Activated T-helper 9 cell treated with anti-CD3 and anti-CD28 coated beads, Interleukin-2, amount 50 U/mL, for 16 hours (primary cell): ENCODE measurements at regions not wholly inside any gene's neighbourhood (a gene's known extent, or its start where the extent isn't known, plus 50 kb on each side); places are given as distances from the start of the nearest gene placed in this dataset.

Experiments used
- DNase-seq: peaks from one replicate; pipeline ENCODE4 v3.0.0-alpha.2; 2020; ENCODE audit warnings: low read depth

DNA sequence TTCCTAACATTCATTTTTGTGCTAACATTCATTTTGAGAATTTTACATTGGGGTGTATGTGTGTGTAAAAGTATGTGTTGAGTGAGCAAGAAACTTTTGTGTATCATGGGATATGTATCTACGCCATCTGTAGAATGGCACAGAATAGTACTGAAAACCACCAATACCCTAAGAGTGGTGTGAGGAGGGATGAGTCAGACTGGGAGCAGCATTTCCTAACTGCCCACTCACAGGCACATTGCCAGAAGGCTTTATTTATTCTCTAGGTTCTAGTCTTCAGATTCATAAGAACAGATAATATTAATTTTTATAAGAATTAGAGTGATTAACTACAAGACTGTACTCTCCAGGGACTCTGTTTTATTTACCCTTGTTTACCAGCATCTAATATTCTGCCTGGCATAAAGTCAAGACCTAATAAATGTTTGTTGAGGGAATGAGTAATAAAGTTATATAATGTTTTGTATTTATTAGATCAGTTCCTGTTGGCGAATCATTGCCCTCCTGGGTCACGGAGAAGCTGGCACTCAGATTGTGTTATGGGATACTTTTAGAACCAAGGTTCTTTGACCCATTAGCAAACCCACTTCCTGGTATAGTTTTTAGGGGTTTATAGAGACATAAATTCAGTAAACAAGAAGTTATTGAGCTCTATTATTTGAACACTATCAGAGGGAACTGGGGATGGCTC, 159.1 kb upstream of the PPP2R2B start:
- DNase-seq = no peak

DNA sequence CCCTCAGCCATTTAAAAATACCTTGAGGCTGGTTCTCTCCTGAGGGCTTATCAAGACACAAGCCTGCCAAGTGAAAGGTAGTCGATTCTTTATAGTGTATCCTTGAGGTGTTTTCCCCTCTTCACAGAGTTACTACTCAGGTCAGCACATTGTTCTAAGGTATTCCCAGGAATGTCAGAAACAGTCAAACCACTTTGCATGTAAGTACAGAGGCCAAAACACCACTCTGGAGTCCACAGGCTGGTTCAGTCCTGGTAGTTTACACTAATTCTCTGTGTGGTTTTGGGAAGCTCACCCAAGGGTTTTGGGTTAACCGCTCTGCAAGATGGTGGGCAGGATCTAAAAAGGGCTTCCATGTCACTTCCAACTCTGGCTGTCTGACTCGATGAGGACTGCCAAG, 162.3 kb upstream of the PPP2R2B start:
- no peak for DNase-seq

DNA sequence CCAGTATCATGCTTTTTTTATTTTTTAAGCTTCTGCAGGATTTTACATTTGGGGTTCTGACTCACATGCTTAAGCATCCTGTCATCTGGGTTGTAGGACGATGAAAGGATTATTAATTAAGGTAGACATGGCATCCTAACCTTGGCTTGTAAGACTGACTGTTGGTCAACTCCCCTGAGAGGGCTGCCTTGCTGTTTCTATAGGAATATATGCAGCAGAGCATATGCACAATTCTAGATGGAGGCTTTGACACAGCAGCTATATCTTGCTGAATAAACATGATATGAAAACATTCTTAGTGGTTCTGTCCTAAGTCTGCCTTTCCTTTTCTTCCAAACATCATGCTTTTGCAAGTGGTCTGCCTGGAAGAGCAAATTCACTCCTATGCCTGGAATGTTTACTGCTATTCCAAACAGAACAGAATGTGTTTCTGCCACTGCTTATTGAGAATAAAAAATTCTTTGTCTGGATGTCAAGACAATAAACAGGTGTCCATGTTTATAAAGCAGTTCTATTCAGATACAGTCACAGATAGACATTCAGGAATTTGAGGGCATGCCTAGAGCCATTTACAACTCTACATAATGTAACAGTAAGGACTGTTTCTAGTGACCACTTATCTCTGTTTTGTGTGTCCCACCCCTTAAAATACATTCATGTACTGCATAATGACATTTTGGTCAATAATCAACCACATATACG, 166.2 kb upstream of the PPP2R2B start:
- DNase-seq = no peak

DNA sequence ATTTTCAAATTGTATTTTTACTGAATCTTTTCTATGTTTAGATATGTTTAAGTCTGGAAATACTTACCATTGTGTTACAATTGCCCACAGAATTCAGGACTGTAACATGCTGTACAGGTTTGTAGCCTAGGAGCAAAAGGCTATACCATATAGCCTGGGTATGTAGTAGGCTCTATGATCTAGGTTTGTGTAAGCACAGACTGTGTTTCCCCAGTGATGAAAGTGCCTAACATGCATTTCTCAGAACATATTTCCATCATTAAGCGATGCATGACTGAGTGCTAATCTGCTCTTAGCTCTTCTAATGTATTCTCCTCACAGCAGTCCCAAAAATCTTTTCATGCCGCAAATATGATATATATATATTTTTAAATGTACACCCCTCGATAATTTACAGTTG, 166.7 kb upstream of the PPP2R2B start:
- no peak for DNase-seq

DNA sequence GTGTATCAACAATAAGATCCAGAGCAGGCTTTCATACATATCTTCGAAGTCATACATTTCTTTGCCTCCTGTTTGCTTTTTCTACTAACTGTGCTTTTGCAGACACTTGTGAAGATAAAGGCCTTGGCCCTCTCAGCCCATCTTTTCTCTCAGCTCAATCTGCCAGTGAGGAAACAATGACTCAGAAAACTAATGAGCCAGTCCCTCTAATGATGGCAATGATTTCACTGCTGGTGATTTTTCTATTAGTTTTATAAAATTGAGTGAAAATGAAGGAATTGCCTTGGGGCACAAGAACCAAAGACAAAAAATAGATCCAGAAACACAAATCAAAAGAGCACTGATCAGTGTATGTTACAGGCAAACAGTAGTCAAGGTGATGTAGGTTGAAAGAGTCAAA, 167.7 kb upstream of the PPP2R2B start:
- DNase-seq = no peak

DNA sequence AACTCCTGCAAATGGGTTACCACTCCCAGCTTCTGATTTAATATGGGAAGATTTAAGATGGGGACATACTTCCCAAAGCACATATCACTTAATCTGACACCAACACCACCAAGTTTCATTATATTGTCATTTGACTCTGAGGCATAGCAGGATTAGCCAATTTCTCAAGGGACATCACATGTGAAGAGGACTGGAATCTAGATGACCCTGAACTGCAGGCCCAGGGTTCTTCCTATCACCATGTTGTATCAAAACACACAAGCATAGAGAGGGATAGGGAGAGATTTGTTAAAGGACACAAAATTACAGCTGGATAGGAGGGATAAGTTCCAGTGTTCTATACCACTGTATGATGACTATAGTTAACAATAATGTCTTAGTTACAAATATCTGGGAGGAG, 168.3 kb upstream of the PPP2R2B start:
- DNase-seq = no peak

DNA sequence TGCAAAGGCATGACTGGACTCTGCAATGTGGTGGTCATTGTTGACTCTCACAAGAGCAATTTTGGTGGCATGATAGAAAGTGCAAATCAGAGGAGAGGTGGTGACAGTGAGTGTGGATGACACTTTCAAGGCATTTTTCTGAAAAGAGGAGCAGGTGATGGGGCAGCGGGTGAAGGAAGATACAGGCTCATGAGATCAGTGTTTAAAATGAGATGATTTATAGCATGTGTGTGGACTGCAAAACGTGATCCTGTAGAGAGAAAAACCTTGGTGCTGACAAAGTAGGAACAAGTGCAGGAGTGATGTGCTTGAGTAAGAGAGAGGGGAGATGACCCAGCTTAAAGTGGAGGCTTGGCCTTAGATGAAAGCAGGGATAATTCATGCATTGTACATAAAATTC, 171.2 kb upstream of the PPP2R2B start:
- DNase-seq = no peak

DNA sequence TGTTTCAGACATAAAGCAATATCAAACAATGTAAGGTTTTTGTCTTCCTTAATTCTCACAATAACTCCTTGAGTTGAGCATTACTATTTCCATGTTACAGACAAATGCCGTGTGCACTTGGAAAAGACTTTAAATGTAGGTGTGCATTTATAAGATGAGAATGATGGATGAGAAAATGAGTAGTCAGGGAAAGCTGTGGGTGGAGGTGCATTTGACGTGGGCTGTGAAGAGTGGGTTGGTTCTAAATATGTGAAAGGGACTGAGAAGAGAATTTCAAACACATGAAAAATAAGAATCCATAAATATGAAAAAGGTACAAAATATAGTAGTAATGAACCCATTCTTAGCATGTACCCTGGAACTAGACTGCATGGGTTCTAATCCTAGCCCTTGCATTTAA, 171.6 kb upstream of the PPP2R2B start:
- DNase-seq = no peak

DNA sequence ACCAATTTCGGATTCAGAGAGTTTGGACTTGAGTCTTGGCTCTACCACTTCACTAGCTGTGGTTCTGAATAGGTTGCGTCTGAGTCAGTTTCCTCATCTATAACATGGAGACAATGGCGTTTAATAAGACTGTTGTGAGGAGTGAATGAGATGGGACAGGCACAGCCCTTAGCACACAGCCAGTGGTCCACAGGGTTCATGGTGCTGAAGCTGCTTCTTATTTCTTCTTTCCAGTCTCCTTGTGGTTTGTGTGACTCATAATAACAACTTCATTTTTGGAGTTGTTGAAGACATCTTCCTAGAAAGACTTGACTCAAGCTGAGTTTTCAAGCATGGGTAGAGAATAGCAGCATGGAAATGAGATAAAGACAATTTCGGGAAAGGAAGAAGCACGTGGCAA, 172.6 kb upstream of the PPP2R2B start:
- DNase-seq = no peak

DNA sequence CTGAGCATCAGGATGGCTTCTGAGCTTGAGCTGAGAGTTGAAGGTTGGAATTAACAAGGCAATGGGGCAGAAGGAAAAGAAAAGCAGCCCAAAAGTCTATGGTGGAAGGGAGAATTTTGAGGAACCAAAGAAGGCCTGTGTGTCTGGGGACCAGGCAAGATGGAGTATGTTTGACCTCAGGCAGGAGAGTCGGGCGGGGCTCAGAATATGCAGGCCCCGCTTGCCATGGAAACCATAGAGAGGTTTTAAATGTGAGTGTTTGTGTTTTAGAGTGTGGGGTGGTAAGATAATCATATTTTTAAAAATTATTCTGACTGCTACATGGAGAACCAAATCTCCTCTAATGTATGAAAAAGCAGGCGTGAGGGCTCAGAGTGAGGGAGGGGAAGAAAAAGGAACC, 174.0 kb upstream of the PPP2R2B start:
- DNase-seq = no peak

DNA sequence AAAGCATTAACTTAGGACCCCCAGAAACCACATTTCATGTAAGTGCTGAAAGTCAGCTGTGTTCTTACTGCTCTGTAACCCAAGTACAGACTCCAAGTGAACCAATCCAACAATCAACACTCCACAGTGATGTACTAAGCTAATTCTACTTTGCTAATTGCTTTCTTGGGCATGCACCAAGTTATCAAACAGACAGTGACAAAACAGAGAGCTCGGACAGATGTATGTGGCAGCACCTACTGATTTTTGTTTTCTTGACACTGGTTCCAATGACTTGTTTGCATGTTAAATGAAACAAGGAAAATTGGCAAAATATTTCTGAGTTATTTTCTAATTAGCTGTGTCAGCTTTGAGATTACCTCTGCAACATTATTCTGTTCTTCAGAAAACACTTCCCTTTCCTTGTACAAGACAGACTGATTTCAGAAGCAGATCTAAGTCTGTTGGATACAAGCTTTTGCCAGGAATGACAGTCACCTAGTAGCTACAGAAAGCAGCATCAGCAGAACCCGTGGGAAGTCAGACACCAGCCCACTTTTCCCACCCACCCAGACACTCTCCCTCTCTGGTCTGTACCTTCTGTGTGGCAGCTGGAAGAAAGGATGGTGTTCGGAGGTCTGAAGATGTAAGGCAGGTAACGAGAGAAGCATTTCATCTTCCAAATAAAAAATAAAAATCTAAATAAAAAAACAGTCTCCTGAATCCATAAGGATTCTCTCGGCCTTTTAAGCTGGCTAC, 176.7 kb upstream of the PPP2R2B start:
- DNase-seq = no peak

DNA sequence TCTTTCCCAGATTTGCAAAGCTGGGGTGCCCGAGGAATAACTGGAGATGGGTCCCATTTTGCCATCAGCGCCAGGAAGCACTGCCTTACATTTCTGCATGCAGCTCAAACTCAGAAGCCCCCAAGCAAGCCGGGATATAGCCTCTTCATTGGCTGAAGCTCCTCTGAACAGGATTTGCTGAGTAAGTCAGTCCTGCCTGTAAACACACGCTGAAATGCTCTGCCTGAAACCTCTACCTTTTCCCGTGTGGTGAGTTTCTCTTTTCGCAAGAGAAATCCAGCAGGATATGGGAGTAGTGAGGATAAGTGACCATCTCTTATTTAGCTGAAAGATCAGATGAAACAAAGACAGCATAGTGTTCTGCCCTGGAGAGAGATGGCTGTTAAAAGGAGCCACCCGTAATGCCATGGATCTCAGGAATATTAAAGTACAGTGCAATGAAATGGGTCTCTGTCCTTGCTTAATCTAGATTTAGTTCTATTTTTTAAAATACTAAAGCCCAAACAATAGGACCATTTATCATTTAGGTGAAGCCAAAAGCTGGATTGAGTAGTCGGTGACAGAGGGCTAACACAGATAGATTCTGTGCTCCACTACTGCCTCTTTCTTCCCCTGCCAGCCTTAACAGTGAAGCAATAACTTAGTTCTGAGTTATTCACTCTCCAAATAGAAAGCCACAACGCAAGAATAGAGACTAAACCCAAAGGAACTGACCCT, 177.5 kb upstream of the PPP2R2B start:
- DNase-seq = no peak

DNA sequence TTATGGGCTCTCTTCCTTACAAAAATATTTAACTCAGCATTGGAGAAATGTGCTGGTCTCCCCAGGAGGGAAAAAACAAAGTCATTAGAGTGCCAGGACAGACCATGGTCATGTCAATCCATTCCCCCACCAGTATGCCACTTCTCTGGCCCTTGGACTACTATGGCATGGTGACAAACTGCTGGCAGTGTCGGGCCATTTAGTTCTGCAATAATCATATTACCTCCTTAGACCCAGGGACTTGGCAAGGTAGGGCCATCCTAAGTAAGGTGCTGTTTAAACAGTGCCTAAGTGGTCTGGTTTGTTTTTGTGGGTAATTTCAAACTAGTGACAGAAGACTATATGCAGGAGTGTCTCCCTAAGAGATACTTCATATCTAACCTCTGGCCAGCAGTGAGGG, 177.8 kb upstream of the STK32A start:
- no peak for DNase-seq

DNA sequence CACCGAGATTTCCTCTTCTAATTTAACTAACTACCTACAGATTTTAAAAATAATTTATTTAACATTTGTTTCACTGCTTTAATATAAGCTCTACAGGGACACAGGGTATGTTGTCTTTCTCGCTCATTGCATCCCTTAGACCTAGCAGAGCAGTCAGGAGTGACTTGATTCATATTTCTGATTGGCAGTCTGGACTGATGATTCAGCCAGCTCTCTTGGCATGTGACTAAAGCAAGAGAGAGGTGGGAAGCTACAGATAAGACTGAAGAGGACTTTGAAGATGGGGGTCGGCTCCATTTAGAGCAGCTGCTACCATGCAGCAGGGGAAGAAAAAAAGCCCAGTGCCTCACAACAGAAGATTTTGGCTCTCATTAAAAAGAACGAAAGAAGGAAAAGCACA, 173.4 kb upstream of the STK32A start:
- DNase-seq = no peak

DNA sequence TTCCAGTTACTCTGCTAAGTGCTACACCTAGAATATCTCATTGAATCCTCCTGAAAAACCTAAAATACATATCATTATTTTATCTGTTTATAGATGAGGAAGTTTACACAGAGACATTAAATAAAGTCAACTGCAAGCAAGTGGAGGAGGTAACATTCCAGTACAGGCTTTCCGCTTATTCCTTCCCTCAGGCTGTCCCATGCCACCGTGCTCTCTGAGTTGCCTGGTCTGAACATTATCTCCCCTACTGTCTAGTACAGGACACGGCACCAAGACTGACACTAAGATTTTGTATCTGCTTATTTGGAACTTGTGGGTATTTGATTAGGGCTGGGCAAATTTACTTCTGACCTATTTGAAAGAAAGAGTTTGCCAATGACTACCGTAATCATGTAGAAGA, 172.4 kb upstream of the STK32A start:
- no peak for DNase-seq

DNA sequence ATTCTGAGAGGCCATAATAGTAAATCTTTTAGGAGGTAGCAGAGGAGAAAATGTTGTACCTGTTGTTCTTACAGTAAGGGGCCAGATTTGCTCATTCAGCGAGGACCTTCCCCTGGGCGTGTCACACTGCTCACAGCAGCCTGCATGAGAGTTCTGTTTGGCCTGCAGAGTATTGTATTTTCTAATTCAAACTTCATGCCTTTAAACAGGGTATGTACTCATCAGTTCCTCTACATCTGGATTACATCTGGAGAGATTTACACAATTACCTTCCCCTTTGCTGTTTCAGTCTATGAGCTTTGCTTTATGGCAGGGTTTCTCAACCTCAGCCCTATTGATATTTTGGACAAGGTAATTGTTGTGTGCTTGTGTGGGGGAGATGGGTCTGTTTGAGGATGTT, 170.9 kb upstream of the STK32A start:
- DNase-seq = no peak

DNA sequence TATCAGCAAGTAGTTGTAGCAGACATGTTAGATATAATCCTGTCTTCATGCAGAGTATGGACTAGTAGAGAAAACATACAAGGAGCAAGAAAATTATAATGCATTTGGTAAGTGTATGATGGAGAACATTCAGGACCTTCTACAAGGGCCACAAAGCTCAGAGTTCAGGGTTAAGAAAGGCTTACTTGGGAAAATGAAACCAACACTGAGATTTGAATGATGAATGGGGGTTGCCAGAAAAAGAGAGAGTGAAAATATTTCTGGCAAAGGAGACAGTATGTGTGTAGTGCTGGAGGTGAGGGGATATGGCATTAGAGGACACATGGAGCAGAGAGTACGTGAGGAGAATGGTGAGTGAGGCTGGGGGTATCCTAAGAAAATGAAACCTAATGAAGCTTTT, 169.8 kb upstream of the STK32A start:
- no peak for DNase-seq

DNA sequence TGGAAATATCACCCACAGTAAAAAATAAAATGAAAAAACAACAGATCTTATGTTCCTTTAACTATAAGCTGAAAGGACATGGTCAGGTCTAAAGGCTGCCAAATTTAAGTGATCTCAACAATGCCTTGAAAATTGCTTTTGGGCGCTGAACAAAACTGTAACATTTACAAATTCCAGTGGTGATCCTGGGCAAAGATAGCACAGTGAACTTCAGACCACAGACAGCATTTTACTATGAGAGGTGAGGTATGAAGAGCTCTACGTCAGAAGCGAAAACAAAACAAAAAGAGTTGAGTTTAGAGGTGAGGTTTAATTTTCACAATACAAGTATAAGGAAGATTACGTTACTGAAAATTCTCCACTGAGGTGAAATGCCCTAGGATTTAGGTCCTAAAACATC, 165.8 kb upstream of the STK32A start:
- DNase-seq = no peak

DNA sequence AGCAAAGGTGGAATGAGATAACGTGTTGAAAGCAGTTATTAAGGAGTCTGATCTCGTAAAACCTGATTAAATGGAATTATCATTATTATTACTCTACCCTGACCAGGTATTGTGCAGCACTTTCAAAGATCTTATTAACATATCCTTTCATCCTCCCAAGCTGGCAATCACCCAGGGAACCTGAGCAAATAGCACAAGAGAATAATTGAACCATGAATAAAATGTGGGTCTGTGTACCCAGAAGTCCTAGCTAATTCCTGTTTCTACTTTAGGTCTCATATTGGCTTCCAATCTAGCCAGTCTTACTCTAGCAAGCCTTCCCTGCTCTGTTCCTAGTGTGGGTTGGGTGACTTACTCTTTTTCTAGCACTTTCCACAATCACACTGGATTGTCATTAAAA, 162.2 kb upstream of the STK32A start:
- DNase-seq = no peak

DNA sequence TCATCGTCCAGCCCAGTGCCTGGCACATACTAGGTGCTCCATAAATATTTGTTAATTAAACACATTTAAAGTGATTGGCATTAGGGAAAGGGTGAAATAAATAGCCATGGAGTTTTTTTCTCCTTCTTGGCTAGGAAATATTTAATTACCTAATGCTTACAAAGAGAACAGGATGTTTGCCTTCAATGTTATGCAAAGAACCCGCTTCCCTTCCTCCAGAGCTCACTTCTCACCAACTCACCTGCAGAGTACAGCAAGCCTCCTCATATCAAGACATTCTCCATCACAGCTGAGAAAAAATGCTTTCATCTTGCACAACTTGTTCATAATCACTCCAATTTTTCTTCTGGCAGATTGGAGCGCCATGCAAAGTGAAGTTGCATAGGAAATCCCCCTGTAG, 161.7 kb upstream of the STK32A start:
- no peak for DNase-seq

DNA sequence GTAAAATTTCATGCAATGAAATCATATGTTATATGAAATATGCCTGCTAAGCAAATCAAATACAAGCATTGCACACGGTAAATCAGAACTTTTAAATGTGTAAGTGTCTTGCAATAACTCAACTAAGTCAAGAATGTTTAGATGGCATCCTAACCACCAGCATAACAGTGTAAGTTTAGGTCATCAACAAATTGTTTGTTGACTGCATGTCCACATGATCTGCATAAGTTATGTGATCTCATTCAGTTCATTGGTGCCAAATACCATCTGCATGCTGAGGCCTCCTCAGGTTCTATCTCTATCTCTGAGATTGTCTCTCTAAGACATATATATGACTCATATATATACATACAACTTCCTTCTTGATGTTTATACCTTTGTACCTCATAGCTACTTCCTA, 159.6 kb upstream of the STK32A start:
- DNase-seq = no peak

DNA sequence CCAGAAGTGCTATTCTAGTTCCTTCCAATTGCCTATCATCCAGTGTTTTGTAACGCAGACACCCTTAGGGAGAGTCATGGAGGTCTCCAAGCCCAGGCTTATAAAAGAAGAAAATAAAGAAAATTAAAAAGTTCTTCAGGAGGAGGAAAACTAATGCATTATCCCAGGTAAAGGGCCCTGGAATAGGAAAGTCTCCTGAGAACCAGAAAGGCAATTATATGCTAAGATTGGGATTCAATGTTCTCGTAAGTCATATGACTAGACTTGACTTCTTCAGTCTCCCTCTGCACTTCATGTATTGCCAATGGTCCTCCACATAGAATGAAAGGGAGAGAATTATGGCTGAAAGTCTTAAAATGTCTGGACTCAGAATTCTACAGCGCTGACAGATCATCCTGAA, 154.4 kb upstream of the STK32A start:
- DNase-seq = no peak

DNA sequence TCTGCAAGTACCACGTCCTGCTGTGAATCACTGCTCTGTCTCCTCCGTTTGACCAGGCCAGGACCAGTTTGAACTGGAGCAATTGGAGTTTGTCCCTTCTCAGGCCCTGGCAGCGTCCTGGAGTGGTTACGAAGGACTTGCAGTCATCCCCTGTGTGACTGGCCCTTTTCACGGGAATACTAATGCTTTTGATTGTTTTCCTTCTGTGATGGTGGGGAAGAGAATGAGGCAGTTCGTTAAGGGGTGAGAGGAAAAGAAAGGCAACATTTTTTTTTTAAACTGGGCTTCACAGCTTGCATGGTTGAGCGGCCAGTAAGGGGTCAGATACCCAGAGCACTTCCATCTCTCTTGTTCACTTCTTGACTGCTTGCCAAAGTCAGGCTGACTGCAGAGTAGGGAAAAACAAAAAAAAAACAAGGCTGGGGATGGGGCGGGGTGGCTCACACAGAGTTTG, 153.5 kb upstream of the STK32A start:
- no peak for DNase-seq
